GM12872 (cell line): ENCODE measurements at regions not wholly inside any gene's neighbourhood (a gene's known extent, or its start where the extent isn't known, plus 50 kb on each side); places are given as distances from the start of the nearest gene placed in this dataset.

Experiments
- TF ChIP-seq, protein P1 (sequence below): IDR thresholded peaks from 3 replicates; pipeline ENCODE4 v1.5.1; 2011; ENCODE audit warnings: low read depth, mild to moderate bottlenecking, low read length, moderate library complexity; ENCODE audit not compliant: insufficient read depth

DNA sequence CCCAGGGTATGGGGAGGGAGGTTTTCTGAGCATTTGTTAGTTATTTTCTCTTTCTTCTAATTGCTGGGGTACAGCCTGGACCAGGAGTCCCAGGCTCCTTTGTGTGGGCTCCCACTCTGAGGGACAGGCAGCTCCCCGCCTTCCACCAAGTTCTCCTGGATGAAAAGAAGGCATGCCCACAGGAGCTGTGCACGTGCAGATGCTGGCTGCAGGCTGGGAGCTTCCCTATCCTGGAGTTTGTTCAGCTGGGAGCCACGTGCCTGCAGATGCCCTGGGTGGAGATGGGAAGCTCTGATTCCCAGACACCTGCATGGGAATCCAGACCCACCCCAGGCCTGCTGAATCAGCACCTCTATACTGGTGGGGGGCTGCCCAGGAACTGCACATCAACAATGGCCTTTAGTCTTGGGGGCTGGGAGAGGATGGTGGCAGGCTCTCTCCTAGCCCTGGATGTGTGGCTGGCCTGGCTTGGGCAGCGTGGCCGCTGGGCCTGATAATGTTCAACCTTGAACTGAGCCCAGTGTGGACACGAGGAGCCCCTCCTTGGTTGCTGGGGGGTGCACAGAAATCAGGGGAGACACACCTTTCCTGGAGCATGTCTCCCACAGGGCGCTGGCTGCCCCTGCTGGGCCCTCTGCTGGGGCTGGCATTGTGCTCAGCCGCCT, 233.6 kb upstream of the HS6ST1 start:
- TF ChIP-seq, protein P1, sequence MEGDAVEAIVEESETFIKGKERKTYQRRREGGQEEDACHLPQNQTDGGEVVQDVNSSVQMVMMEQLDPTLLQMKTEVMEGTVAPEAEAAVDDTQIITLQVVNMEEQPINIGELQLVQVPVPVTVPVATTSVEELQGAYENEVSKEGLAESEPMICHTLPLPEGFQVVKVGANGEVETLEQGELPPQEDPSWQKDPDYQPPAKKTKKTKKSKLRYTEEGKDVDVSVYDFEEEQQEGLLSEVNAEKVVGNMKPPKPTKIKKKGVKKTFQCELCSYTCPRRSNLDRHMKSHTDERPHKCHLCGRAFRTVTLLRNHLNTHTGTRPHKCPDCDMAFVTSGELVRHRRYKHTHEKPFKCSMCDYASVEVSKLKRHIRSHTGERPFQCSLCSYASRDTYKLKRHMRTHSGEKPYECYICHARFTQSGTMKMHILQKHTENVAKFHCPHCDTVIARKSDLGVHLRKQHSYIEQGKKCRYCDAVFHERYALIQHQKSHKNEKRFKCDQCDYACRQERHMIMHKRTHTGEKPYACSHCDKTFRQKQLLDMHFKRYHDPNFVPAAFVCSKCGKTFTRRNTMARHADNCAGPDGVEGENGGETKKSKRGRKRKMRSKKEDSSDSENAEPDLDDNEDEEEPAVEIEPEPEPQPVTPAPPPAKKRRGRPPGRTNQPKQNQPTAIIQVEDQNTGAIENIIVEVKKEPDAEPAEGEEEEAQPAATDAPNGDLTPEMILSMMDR: no peak

DNA sequence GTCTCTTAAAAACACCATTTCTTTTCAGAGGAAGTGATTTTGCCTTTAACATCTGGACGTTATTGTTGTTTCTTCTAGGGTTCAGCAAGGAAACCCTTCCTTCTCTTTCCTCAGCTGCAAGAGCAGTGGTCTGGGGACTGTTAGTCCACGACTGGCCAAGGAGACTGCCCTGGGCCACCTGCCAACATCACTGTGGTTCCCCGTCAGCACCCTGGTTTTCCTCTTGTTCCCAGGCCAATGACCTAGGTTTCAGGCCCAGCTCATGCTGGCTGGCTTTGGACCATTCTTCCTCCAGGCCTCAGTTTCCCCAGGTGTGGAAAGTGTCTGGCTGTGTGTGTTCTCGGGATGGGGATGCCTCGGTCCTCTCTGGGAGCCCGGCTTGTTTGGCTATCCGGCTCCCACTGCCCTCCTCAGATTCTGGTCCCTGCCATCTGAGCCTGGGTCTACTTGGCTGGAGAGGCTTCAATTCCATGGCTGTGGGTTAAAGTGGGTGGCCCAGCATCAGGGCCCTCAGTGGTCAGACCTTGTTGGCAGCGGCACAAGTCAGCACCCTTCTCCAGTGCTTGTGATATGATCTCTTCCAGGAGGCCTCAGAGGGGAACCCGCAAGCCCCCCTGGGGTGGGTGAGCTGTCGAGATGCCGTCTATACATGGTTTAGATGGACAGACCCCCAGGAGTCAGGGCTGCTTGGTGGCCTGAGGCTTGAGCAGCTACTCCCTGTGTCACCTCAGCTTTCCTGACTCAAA, 234.3 kb upstream of the HS6ST1 start:
- TF ChIP-seq, protein P1: no peak

DNA sequence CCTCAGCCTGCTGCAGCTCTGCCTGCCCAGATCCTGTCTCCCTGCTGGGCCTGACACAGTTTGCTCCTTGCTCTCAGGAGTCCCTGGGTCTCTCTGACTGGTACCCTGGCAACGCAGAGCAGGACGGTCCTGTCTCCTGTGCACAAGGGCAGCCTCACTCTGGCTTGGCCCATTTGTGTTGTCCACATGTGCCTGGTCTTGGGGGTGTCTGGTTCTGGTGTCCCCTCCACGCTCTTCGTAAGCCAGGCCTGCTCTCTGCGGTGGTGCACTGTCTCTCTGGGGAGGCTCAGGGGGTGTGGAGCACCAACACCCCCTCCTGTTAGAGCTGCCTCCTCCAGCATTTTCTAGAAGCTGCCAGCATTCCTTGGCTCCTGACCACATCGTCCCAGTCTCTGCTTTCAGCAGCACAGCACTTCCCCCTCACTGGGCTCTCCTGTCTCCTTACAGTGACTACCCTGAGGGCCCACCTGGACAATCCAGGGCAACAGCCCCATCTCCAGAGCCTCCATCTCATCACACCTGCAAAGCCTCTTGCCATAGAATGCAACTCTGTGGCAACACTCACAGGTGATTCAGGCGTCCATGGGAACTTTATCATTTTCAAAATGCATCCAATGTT, 235.6 kb upstream of the HS6ST1 start:
- TF ChIP-seq, protein P1: no peak

DNA sequence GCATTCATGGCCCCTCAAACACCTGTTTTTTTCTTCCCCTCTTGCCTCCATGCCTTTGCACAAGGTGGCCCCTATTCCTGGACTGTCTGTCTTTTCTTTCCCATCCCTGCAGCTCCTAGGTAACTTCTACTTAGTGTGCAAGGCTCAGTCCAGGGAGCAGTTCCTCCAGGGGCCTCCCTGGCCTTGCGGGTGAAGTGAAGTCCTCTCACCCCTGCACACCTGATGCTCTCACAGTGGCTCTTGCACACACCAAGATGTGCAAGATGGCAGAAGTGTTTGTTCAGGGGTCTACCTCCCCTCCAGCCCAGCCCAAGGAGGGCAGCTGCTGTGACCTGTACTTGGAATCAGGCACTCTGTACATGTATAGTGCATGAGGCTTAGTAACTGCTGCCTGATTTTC, 236.8 kb upstream of the HS6ST1 start:
- TF ChIP-seq, protein P1: no peak

DNA sequence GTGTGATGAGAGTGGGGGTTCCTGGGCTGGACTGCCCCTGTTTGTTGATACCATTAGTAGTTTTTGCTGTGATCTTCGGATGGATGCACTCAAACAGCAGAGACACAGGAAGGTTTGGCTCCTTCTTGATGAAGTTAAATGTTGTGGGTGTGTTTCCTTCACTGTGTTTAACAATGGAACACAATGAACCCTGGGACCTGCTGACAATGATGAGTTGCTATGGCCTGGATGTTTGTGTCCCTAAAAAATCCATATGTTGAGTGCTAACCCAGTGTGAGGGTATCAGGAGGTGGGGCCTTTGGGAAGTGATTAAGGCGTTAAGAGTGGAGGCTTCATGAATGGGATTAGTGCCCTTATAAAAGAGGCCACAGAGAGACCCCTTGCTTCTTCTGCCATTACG, 237.4 kb upstream of the HS6ST1 start:
- TF ChIP-seq, protein P1: no peak

DNA sequence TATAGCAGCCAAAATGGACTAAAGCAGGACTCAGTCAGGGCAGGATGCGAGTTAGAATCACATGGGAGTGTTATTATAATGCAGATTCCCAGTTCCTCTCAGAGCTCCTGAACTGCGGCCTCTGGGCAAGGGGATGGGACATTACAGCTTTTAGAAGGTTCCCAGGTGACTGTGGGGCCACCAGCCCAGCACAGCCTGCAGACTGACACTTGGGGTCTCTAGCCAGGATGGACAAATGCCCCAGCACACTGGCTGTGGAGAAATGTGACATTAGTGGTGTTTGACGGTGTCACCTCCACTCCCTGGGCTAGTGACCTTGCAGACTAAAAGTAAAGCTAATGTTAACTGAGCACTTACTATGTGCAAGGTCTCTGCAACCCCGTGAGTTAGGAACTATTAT, 238.0 kb upstream of the HS6ST1 start:
- TF ChIP-seq, protein P1: no peak

DNA sequence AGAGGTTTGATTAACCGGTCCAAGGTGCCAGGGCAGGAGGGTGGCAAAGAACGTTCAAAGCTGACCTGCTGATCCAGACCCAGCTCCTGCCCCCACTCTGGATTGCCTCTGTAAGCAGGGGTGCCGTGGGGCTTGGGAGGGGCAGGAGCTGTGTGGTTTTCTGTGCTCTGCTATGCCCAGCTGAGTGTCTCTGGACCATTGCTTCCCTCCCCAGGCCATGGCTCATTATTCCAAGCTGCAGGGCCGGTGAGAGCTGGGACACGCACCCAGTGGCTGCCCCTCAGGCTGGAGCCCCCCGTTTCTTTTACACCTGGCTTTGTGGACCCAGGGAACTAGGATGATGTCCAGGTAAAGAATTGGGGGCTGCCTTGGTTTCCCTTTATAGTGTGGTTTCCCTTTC, 238.4 kb upstream of the HS6ST1 start:
- TF ChIP-seq, protein P1: no peak
